SK-N-SH treated with all-trans-retinoic acid at 6 μM for 48 hours (cell line): ENCODE measurements at regions not wholly inside any gene's neighbourhood (a gene's known extent, or its start where the extent isn't known, plus 50 kb on each side); places are given as distances from the start of the nearest gene placed in this dataset.
A peak's percentile ranks its signal among the peaks of the same experiment; 100 is the strongest.

Experiments
- ATAC-seq: fragments of 200-7000 bp; cut with Tn5 transposase; 3 replicates; pipeline ENCODE4 v1.9.1; 2020; ENCODE audit warnings: mild to moderate bottlenecking, moderate library complexity
- ARNTL ChIP-seq: fragments of 450-650 bp; formaldehyde crosslinking; IDR thresholded peaks from 2 replicates; pipeline ENCODE4 v1.5.0; 2020; ENCODE audit warnings: low read depth, mild to moderate bottlenecking, moderate library complexity, borderline replicate concordance
- BACH2 ChIP-seq: fragments of 250-450 bp; sonication (Bioruptor Pico); IDR thresholded peaks from 2 replicates; pipeline ENCODE4 v1.9.0; 2021; ENCODE audit warnings: mild to moderate bottlenecking, borderline replicate concordance
- CSRNP3 ChIP-seq: fragments of 250-450 bp; sonication (Bioruptor Pico); IDR thresholded peaks from 2 replicates; pipeline ENCODE4 v1.5.1; 2021; ENCODE audit warnings: mild to moderate bottlenecking, moderate library complexity
- ESRRG ChIP-seq: fragments of 250-450 bp; sonication (Bioruptor Pico); IDR thresholded peaks from 2 replicates; pipeline ENCODE4 v1.6.1; 2021; ENCODE audit warnings: mild to moderate bottlenecking
- ISL1 ChIP-seq: fragments of 250-450 bp; sonication (Bioruptor Pico); IDR thresholded peaks from 2 replicates; pipeline ENCODE4 v2.1.2; 2022; ENCODE audit warnings: mild to moderate bottlenecking, moderate library complexity
- PATZ1 ChIP-seq: fragments of 250-450 bp; sonication (Bioruptor Pico); IDR thresholded peaks from 2 replicates; pipeline ENCODE4 v1.8.0; 2020; ENCODE audit warnings: mild to moderate bottlenecking, moderate library complexity, borderline replicate concordance
- POU6F1 ChIP-seq: fragments of 250-450 bp; sonication (Bioruptor Pico); IDR thresholded peaks from 2 replicates; pipeline ENCODE4 v1.8.0; 2021; ENCODE audit warnings: low read depth, mild to moderate bottlenecking, moderate library complexity, borderline replicate concordance
- PPARA ChIP-seq: fragments of 250-450 bp; sonication (Bioruptor Pico); IDR thresholded peaks from 2 replicates; pipeline ENCODE4 v1.5.0; 2020; ENCODE audit warnings: mild to moderate bottlenecking, borderline replicate concordance
- SNAI2 ChIP-seq: fragments of 250-450 bp; sonication (Bioruptor Pico); IDR thresholded peaks from 2 replicates; pipeline ENCODE4 v1.5.0; 2020; ENCODE audit warnings: mild to moderate bottlenecking, moderate library complexity
- TCF4 ChIP-seq: fragments of 250-450 bp; sonication (Bioruptor Pico); IDR thresholded peaks from 2 replicates; pipeline ENCODE4 v1.8.0; 2021; ENCODE audit warnings: mild to moderate bottlenecking, moderate library complexity, borderline replicate concordance
- TSHZ2 ChIP-seq: fragments of 250-450 bp; sonication (Bioruptor Pico); IDR thresholded peaks from 2 replicates; pipeline ENCODE4 v1.5.0; 2020; ENCODE audit warnings: mild to moderate bottlenecking, moderate library complexity
- ZC3H10 ChIP-seq: fragments of 250-450 bp; sonication (Bioruptor Pico); IDR thresholded peaks from 2 replicates; pipeline ENCODE4 v1.5.1; 2021; ENCODE audit warnings: mild to moderate bottlenecking, moderate library complexity
- ZFP3 ChIP-seq: fragments of 250-450 bp; sonication (Bioruptor Pico); IDR thresholded peaks from 2 replicates; pipeline ENCODE4 v1.5.0; 2020; ENCODE audit warnings: mild to moderate bottlenecking, moderate library complexity
- ZFP30 ChIP-seq: fragments of 450-650 bp; formaldehyde crosslinking; IDR thresholded peaks from 2 replicates; pipeline ENCODE4 v1.5.0; 2022; ENCODE audit warnings: mild to moderate bottlenecking, moderate library complexity
- ZNF565 ChIP-seq: fragments of 450-650 bp; formaldehyde crosslinking; conservative IDR thresholded peaks from 2 replicates; pipeline ENCODE4 v1.5.0; 2020; ENCODE audit warnings: low read depth, mild to moderate bottlenecking, moderate library complexity
- ZNF70 ChIP-seq: fragments of 450-650 bp; formaldehyde crosslinking; IDR thresholded peaks from 2 replicates; pipeline ENCODE4 v1.5.0; 2020; ENCODE audit warnings: mild to moderate bottlenecking, moderate library complexity
- ZNF8 ChIP-seq: fragments of 450-650 bp; formaldehyde crosslinking; IDR thresholded peaks from 2 replicates; pipeline ENCODE4 v1.5.0; 2020; ENCODE audit warnings: mild to moderate bottlenecking, moderate library complexity

GRCh38 chr15:62950462-62950931, 92.0 kb upstream of the TPM1 start:
- ATAC-seq = peak; percentile 83
- no peak for TF ChIP-seq CSRNP3 (CRISPR knock-in tag)
- TF ChIP-seq TCF4 (CRISPR knock-in tag) = peak; percentile 43; the same call in 1 of the 2 replicates
- no peak for TF ChIP-seq ZNF565
- TF ChIP-seq, all 23 proteins: peak for 1

- ATAC-seq = no peak
- no peak for TF ChIP-seq ESRRG
- no peak for TF ChIP-seq CSRNP3 (CRISPR knock-in tag)
- TF ChIP-seq ZNF8 (CRISPR knock-in tag) = no peak
- no peak for TF ChIP-seq POU6F1 (CRISPR knock-in tag)
- no peak for TF ChIP-seq ZFP3
- no peak for TF ChIP-seq SNAI2 (CRISPR knock-in tag)
- TF ChIP-seq TSHZ2 = no peak
Observed at GRCh38 chr15:62951481-62951880, 91.1 kb upstream of the TPM1 start.

GRCh38 chr15:62953021-62953420, 89.5 kb upstream of the TPM1 start:
- no peak for TF ChIP-seq ARNTL (CRISPR knock-in tag)
- no peak for TF ChIP-seq BACH2
- no peak for TF ChIP-seq ISL1 (CRISPR knock-in tag)
- TF ChIP-seq, all 23 proteins: peak for 0
- ATAC-seq = no peak

GRCh38 chr15:62953496-62954045, 89.0 kb upstream of the TPM1 start:
- no peak for TF ChIP-seq TSHZ2
- no peak for TF ChIP-seq PATZ1 (CRISPR knock-in tag)
- TF ChIP-seq ZNF70 (CRISPR knock-in tag) = no peak
- no peak for TF ChIP-seq CSRNP3 (CRISPR knock-in tag)
- no peak for TF ChIP-seq BACH2
- TF ChIP-seq ZC3H10 = no peak
- TF ChIP-seq TCF4 (CRISPR knock-in tag) = no peak
- no peak for TF ChIP-seq PPARA (CRISPR knock-in tag)
- TF ChIP-seq POU6F1 (CRISPR knock-in tag) = no peak
- TF ChIP-seq ZFP30 (CRISPR knock-in tag) = no peak
- ATAC-seq = no peak
